BE2C (cell line): ENCODE measurements at regions not wholly inside any gene's neighbourhood (a gene's known extent, or its start where the extent isn't known, plus 50 kb on each side); places are given as distances from the start of the nearest gene placed in this dataset.

Experiments used
- DNase-seq: peaks from one replicate; pipeline ENCODE4 v3.0.0-alpha.2; 2020
- H3K27me3 ChIP-seq: fragments of 250-450 bp; sonication (Bioruptor Pico); 2 replicates; pipeline ENCODE4 v1.5.1; 2020; ENCODE audit warnings: mild to moderate bottlenecking
- H3K36me3 ChIP-seq: fragments of 250-450 bp; sonication (Bioruptor Pico); 2 replicates; pipeline ENCODE4 v1.5.1; 2020; ENCODE audit warnings: mild to moderate bottlenecking
- H3K4me1 ChIP-seq: fragments of 250-450 bp; sonication (Bioruptor Pico); 2 replicates; pipeline ENCODE4 v1.5.1; 2020
- H3K4me3 ChIP-seq: 2 replicates; pipeline ENCODE4 v1.5.1; 2011; ENCODE audit warnings: low read depth, low read length
- H3K9me3 ChIP-seq: fragments of 250-450 bp; sonication (Bioruptor Pico); 2 replicates; pipeline ENCODE4 v1.5.1; 2020
- CTCF ChIP-seq: IDR thresholded peaks from 2 replicates; pipeline ENCODE4 v1.5.1; 2012; ENCODE audit warnings: mild to moderate bottlenecking, low read depth, low read length

GRCh38 chr6:92479831-92480230 lies 939.5 kb downstream of the EPHA7 start:
- no peaks in the 10 kb centered on the region; the same call in 1 of the 2 replicates for H3K9me3 ChIP-seq
- DNase-seq: peak; percentile 23
- H3K4me1 ChIP-seq: peaks cover 6% of the 10 kb centered on the region; the same call in 1 of the 2 replicates
- no peak overlapping the region for H3K4me3 ChIP-seq
- no peaks in the 10 kb centered on the region for H3K27me3 ChIP-seq
- no peak for TF ChIP-seq CTCF
- H3K36me3 ChIP-seq: no peaks in the 10 kb centered on the region

GRCh38 chr6:92473056-92473455 lies 946.3 kb downstream of the EPHA7 start:
- Histone ChIP-seq H3K4me3 (no peak overlapping the region), H3K4me1 (peaks cover 16% of the 10 kb centered on the region), H3K27me3 (no peaks in the 10 kb centered on the region), H3K9me3 (no peaks in the 10 kb centered on the region), H3K36me3 (no peaks in the 10 kb centered on the region)
- DNase-seq: no peak
- TF ChIP-seq CTCF: no peak

GRCh38 chr6:92469186-92469828 lies 950.1 kb downstream of the EPHA7 start:
- Histone ChIP-seq H3K4me3 (peak overlapping the region; percentile 8; the same call in 1 of the 2 replicates), H3K4me1 (peaks cover 17% of the 10 kb centered on the region), H3K9me3 (no peaks in the 10 kb centered on the region), H3K36me3 (no peaks in the 10 kb centered on the region), H3K27me3 (no peaks in the 10 kb centered on the region)
- DNase-seq: peak; percentile 50
- peak; percentile 22 for TF ChIP-seq CTCF

- Histone ChIP-seq H3K4me1 (peaks cover 17% of the 10 kb centered on the region), H3K9me3 (no peaks in the 10 kb centered on the region), H3K27me3 (no peaks in the 10 kb centered on the region), H3K4me3 (no peak overlapping the region), H3K36me3 (no peaks in the 10 kb centered on the region)
- DNase-seq: no peak
- no peak for TF ChIP-seq CTCF
Observed at GRCh38 chr6:92468066-92468465, 951.3 kb downstream of the EPHA7 start.

GRCh38 chr6:92460133-92460532 lies 959.2 kb downstream of the EPHA7 start:
- no peaks in the 10 kb centered on the region for H3K9me3 ChIP-seq
- no peak for DNase-seq
- no peak for TF ChIP-seq CTCF

GRCh38 chr6:92459606-92460005 lies 959.8 kb downstream of the EPHA7 start:
- Histone ChIP-seq H3K4me3 (no peak overlapping the region), H3K9me3 (no peaks in the 10 kb centered on the region), H3K36me3 (no peaks in the 10 kb centered on the region), H3K27me3 (no peaks in the 10 kb centered on the region), H3K4me1 (no peaks in the 10 kb centered on the region)
- TF ChIP-seq CTCF: no peak
- DNase-seq: no peak

More at GRCh38 chr6:92460133-92460532, 959.2 kb downstream of the EPHA7 start:
- no peak overlapping the region for H3K4me3 ChIP-seq
- no peaks in the 10 kb centered on the region for H3K27me3 ChIP-seq
- H3K4me1 ChIP-seq: no peaks in the 10 kb centered on the region
- H3K36me3 ChIP-seq: no peaks in the 10 kb centered on the region
